Loucy (cell line): ENCODE measurements at regions not wholly inside any gene's neighbourhood (a gene's known extent, or its start where the extent isn't known, plus 50 kb on each side); places are given as distances from the start of the nearest gene placed in this dataset.

Source experiments
- H2AFZ ChIP-seq: fragments of 200-600 bp; sonication (generic); 2 replicates; pipeline ENCODE4 v1.6.0; 2016; ENCODE audit warnings: antibody characterized with exemption, mild to moderate bottlenecking, low read length, moderate library complexity
- H3F3A ChIP-seq: fragments of 200-600 bp; 2 replicates; pipeline ENCODE4 v1.6.0; 2016; ENCODE audit warnings: antibody characterized with exemption, low read depth, mild to moderate bottlenecking
- H3K27me3 ChIP-seq: fragments of 200-600 bp; sonication (generic); 2 replicates; pipeline ENCODE4 v1.6.1; 2014; ENCODE audit warnings: low read length, mild to moderate bottlenecking; ENCODE audit not compliant: insufficient read depth, poor library complexity, severe bottlenecking
- H3K36me3 ChIP-seq: fragments of 200-600 bp; sonication (generic); 2 replicates; pipeline ENCODE4 v1.6.1; 2016; ENCODE audit warnings: low read length; ENCODE audit not compliant: insufficient read depth
- H3K4me1 ChIP-seq: fragments of 200-600 bp; sonication (generic); 2 replicates; pipeline ENCODE4 v1.5.1; 2014; ENCODE audit warnings: low read length, mild to moderate bottlenecking; ENCODE audit not compliant: insufficient read depth, poor library complexity, severe bottlenecking
- H3K4me2 ChIP-seq: fragments of 200-600 bp; sonication (generic); 2 replicates; pipeline ENCODE4 v1.6.0; 2014; ENCODE audit warnings: antibody characterized with exemption, low read length, low read depth, mild to moderate bottlenecking; ENCODE audit not compliant: poor library complexity, severe bottlenecking
- H3K4me3 ChIP-seq: fragments of 200-600 bp; sonication (generic); 2 replicates; pipeline ENCODE4 v1.5.1; 2014; ENCODE audit warnings: low read length, mild to moderate bottlenecking, mixed read lengths; ENCODE audit not compliant: poor library complexity, severe bottlenecking
- H3K79me2 ChIP-seq: fragments of 200-600 bp; sonication (generic); 2 replicates; pipeline ENCODE4 v1.6.1; 2014; ENCODE audit warnings: low read length; ENCODE audit not compliant: insufficient read depth
- H3K9ac ChIP-seq: fragments of 200-600 bp; sonication (generic); 2 replicates; pipeline ENCODE4 v1.6.0; 2014; ENCODE audit warnings: mild to moderate bottlenecking, low read depth, low read length, moderate library complexity; ENCODE audit not compliant: poor library complexity, severe bottlenecking
- H3K9me2 ChIP-seq: fragments of 200-600 bp; sonication (generic); replicated peaks from 2 replicates; pipeline ENCODE4 v1.6.1; 2016; ENCODE audit warnings: low read depth, low read length, mixed read lengths
- H3K9me3 ChIP-seq: fragments of 200-600 bp; sonication (generic); 2 replicates; pipeline ENCODE4 v1.6.1; 2014; ENCODE audit warnings: mild to moderate bottlenecking, antibody characterized with exemption, low read length, low read depth; ENCODE audit not compliant: insufficient read depth
- H4K20me1 ChIP-seq: fragments of 200-600 bp; sonication (generic); 2 replicates; pipeline ENCODE4 v1.6.0; 2014; ENCODE audit warnings: antibody characterized with exemption, low read length, mild to moderate bottlenecking; ENCODE audit not compliant: insufficient read depth, poor library complexity, severe bottlenecking
- EZH2phosphoT487 ChIP-seq: fragments of 200-600 bp; IDR thresholded peaks from 2 replicates; pipeline ENCODE4 v1.6.1; 2018; ENCODE audit warnings: antibody characterized with exemption, mild to moderate bottlenecking, moderate library complexity, borderline replicate concordance
- TF ChIP-seq, protein P1 (sequence below): fragments of 200-600 bp; sonication (generic); conservative IDR thresholded peaks from 2 replicates; pipeline ENCODE4 v1.5.1; 2014; ENCODE audit warnings: mild to moderate bottlenecking, antibody characterized with exemption, low read length

DNA sequence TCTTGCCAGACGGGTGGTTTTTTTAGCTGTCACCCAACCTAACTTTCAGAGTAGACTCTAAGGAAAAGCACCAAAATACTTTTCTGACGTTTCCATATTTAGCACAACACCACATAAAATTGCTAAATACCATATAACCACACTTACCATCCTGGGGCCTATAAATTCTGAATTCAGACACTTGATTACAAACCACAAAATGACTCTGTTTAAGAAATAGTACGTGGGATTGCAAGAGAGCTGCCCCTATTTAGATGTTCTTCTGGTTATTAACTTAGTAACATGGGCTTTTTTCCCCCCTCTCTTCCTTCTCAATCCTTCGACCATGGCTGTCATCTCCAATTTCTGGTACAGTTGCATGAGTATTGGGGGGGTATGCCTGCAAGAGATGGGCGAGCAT lies 287.7 kb downstream of the BMP4 start:
- H3K36me3 ChIP-seq = no peaks in the 10 kb centered on the region
- H3K4me2 ChIP-seq = no peak overlapping the region
- TF ChIP-seq, protein P1, sequence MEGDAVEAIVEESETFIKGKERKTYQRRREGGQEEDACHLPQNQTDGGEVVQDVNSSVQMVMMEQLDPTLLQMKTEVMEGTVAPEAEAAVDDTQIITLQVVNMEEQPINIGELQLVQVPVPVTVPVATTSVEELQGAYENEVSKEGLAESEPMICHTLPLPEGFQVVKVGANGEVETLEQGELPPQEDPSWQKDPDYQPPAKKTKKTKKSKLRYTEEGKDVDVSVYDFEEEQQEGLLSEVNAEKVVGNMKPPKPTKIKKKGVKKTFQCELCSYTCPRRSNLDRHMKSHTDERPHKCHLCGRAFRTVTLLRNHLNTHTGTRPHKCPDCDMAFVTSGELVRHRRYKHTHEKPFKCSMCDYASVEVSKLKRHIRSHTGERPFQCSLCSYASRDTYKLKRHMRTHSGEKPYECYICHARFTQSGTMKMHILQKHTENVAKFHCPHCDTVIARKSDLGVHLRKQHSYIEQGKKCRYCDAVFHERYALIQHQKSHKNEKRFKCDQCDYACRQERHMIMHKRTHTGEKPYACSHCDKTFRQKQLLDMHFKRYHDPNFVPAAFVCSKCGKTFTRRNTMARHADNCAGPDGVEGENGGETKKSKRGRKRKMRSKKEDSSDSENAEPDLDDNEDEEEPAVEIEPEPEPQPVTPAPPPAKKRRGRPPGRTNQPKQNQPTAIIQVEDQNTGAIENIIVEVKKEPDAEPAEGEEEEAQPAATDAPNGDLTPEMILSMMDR = no peak
- TF ChIP-seq EZH2phosphoT487 = no peak
- H4K20me1 ChIP-seq = no peaks in the 10 kb centered on the region
- H3K9me2 ChIP-seq = no peaks in the 10 kb centered on the region
- H3K9me3 ChIP-seq = no peaks in the 10 kb centered on the region
- no peaks in the 10 kb centered on the region for H3F3A ChIP-seq
- H3K4me3 ChIP-seq = no peak overlapping the region
- no peak overlapping the region for H2AFZ ChIP-seq
- no peak overlapping the region for H3K9ac ChIP-seq
- no peaks in the 10 kb centered on the region for H3K27me3 ChIP-seq
- no peaks in the 10 kb centered on the region for H3K4me1 ChIP-seq
- H3K79me2 ChIP-seq = no peaks in the 10 kb centered on the region

DNA sequence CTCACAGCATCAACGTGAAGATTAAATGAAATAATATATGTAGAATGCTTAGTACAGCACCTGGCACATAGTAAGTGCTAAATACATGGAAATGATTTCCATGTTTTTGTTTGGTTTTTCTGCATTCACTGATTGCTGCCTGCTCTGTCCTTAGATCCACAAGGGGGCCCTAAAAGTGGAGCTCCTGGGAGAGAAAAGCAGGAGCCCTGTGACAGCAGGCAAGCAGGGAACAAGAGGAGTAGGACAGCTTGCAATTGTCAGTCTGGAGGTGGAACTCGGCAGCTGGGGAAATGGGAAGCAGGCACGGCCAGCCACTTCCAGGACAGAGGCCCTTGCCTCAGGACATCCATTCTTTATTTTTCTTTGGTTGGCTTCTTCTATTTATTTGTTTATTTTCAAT lies 292.9 kb downstream of the BMP4 start:
- Histone ChIP-seq H3K9me3 (no peaks in the 10 kb centered on the region; the same call in 1 of the 2 replicates), H3K36me3 (no peaks in the 10 kb centered on the region), H3K27me3 (no peaks in the 10 kb centered on the region), H3K9me2 (no peaks in the 10 kb centered on the region), H4K20me1 (no peaks in the 10 kb centered on the region), H3K4me1 (no peaks in the 10 kb centered on the region), H2AFZ (no peak overlapping the region), H3K4me3 (no peak overlapping the region), H3F3A (no peaks in the 10 kb centered on the region), H3K79me2 (no peaks in the 10 kb centered on the region), H3K4me2 (no peak overlapping the region), H3K9ac (no peak overlapping the region)
- TF ChIP-seq, protein P1 = no peak
- TF ChIP-seq EZH2phosphoT487 = no peak

DNA sequence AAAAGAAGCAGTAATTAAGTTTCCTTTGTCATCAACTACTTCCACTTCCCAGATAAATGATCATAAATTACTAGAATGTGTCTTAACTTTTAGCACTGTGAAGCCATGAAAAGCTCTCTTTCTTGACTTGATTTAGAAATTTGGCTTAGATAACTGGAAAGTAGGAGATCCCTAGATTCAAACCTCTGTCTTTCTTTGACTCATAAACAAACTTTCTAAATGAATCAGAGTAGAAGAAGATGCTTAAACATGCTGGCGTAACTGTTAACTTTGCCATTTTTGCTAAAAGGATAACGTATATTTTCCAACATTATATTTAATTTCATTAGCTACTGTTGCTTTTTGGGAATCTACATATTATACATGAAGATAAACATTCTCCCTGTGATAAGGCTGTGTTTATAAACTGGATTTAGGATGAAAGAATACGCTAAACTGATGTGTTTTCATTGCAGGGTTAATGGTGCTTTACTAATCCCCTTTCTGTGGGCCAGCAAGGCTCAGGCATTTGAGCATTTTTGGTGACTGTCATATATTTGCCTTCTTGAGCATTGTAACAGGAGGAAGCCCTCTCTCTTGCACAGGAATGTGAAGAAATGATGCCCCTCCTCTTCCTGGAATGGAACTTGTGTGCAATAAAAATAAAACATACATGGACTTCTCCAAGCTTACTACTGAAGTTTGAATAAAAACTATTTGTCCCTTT lies 301.4 kb downstream of the BMP4 start:
- no peak overlapping the region for H3K9ac ChIP-seq
- no peaks in the 10 kb centered on the region for H3K4me1 ChIP-seq
- H3K79me2 ChIP-seq = no peaks in the 10 kb centered on the region
- no peaks in the 10 kb centered on the region for H4K20me1 ChIP-seq
- H3K36me3 ChIP-seq = no peaks in the 10 kb centered on the region
- no peaks in the 10 kb centered on the region for H3K9me2 ChIP-seq
- H3K9me3 ChIP-seq = no peaks in the 10 kb centered on the region; the same call in 1 of the 2 replicates
- TF ChIP-seq, protein P1 = no peak
- no peak for TF ChIP-seq EZH2phosphoT487
- H2AFZ ChIP-seq = no peak overlapping the region
- no peaks in the 10 kb centered on the region for H3F3A ChIP-seq
- no peak overlapping the region for H3K4me3 ChIP-seq
- no peaks in the 10 kb centered on the region for H3K27me3 ChIP-seq
- no peak overlapping the region for H3K4me2 ChIP-seq
